ENCODE measurements at regions not wholly inside any gene's neighbourhood (a gene's known extent, or its start where the extent isn't known, plus 50 kb on each side); places are given as distances from the start of the nearest gene placed in this dataset.
"Not testable (repeated sequence)": the region's sequence is repeated elsewhere in the genome, so short reads cannot be mapped to it uniquely, and the experiment has no call there.

DNA sequence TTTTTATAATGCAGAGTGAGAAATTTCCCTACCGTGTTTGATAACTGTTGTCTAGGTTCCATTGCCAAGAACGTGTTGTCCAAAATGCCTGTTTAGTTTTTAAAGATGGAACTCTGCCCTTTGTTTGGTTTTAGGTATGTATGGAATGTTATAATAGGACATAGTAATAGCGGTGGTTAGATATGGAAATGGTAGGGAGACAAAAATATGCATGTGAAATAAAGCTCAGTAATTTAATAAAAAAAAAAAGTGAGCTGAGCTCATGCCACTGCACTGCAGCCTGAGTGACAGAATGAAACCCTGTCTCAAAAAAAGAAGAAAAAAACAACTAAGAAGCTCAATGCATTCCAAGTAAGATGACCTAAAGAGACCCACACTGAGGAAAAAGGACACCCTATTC, 72.9 kb downstream of the ZNF783 start:
- peaks cover 1 to 11% (median 4%) of the 10 kb centered on the region in 5 donors for H3K27me3 Mint-ChIP-seq
- H3K9me3 Mint-ChIP-seq, result peaks cover 0 to 19% (median 5%) of the 10 kb centered on the region in 9 donors
- ATAC-seq, result no peak
- no peak overlapping the region for H3K4me3 Mint-ChIP-seq
- H3K36me3 Mint-ChIP-seq, result peaks cover 0 to 4% (median 4%) of the 10 kb centered on the region in 3 donors
- no peak for DNase-seq
- no peak overlapping the region for H3K27ac Mint-ChIP-seq
- POLR2A ChIA-PET, result no interaction called here
- no peaks in the 10 kb centered on the region for H3K4me1 Mint-ChIP-seq

DNA sequence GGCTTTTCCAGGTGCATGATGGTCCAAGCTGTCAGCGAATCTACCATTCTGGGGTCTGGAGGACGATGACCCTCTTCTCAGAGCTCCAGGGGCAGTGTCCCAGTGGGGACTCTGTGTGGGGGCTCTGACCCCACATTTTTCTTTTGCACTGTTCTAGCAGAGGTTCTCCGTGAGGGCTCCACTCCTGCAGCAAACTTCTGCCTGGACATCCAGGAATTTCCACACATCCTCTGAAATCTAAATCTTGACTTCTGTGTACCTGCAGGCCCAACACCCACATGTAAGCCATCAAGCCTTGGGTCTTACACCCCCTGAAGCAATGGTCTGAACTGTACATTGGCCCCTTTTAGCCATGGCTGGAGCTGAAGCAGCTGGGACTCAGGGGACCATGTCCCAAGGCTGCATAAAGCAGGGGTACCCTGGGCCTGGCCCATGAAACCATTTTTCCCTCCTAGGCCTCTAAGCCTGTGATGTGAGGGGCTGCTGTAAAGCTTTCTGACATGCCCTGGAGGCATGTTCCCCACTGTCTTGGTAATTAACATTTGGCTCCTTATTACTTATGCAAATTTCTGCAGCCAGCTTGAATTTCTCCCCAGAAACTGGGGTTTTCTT, 86.9 kb downstream of the ZNF783 start:
- POLR2A ChIA-PET, result no interaction called here
- peaks cover 12 to 21% (median 19%) of the 10 kb centered on the region in 5 donors for H3K27me3 Mint-ChIP-seq
- no peak for ATAC-seq
- no peak for DNase-seq
- H3K27ac Mint-ChIP-seq, result no peak overlapping the region
- H3K36me3 Mint-ChIP-seq, result peaks cover 0 to 31% (median 24%) of the 10 kb centered on the region in 3 donors
- H3K4me1 Mint-ChIP-seq, result no peaks in the 10 kb centered on the region
- H3K9me3 Mint-ChIP-seq, result peaks cover 9 to 44% (median 30%) of the 10 kb centered on the region in 9 donors
- no peak overlapping the region for H3K4me3 Mint-ChIP-seq

DNA sequence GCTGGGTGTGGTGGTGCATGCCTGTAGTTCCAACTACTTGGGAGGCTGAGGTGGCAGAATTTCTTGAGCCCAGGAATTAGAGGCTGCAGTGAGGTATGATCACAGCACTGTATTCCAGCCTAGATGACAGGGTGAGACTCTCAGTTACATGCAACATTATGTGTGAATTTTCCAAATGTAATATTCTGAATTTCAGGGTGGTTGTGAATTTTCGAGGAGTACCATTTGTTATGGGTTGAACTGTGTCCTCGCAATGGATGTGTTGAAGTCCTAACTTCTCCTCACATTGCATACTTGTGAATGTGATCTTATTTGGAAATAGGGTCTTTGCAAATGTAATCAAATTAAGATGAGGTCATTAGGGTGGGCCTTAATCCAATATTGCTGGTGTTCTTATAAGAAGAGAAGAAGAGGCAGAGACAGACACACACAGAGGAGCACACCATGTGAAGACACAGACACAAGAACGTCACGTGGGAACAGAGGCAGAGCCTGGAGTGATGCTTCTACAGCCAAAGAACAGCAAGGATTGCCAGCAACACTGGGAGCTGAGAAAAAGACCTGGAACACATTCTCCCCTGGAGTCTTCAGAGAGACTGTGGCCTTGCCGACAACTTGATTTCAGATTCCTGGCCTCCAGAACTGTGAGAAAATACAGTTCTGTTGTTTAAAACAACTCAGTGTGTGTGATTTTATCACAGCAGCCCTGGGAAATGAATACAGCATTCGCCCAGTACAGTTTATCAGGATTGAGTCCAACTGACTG, 91.9 kb downstream of the ZNF783 start:
- Mint-ChIP-seq H3K36me3 (peaks cover 0 to 12% (median 10%) of the 10 kb centered on the region in 3 donors), H3K4me1 (no peaks in the 10 kb centered on the region)
- POLR2A ChIA-PET, result no interaction called here

DNA sequence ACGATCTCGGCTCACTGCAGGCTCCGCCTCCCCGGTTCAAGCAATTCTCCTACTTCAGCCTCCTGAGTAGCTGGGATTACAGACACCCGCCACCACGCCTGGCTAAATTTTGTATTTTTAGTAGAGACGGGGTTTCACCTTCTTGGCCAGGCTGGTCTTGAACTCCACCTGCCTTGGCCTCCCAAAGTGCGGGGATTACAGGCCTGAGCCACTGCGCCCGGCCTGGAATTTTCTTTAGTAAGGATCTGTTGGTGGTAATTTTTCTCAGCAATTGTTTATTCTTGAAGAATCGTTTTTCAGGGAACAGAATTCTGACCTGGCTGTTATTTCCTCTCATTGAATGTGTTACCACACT, 93.0 kb downstream of the ZNF783 start:
- POLR2A ChIA-PET, H3K4me3 Mint-ChIP-seq, H3K27ac Mint-ChIP-seq, ATAC-seq, H3K4me1 Mint-ChIP-seq, DNase-seq: not testable (repeated sequence)
- H3K9me3 Mint-ChIP-seq, result peaks cover 0 to 13% (median 4%) of the 10 kb centered on the region in 9 donors
- H3K27me3 Mint-ChIP-seq, result peaks cover 0 to 13% (median 3%) of the 10 kb centered on the region in 5 donors
- H3K36me3 Mint-ChIP-seq, result peaks cover 0 to 12% (median 5%) of the 10 kb centered on the region in 3 donors

More for the DNA sequence above, 91.9 kb downstream of the ZNF783 start:
- DNase-seq (no peak), ATAC-seq (no peak)
- Mint-ChIP-seq H3K4me3 (no peak overlapping the region), H3K27me3 (peaks cover 0 to 4% (median 2%) of the 10 kb centered on the region in 5 donors), H3K27ac (no peak overlapping the region), H3K9me3 (peaks cover 0 to 13% (median 8%) of the 10 kb centered on the region in 9 donors)

DNA sequence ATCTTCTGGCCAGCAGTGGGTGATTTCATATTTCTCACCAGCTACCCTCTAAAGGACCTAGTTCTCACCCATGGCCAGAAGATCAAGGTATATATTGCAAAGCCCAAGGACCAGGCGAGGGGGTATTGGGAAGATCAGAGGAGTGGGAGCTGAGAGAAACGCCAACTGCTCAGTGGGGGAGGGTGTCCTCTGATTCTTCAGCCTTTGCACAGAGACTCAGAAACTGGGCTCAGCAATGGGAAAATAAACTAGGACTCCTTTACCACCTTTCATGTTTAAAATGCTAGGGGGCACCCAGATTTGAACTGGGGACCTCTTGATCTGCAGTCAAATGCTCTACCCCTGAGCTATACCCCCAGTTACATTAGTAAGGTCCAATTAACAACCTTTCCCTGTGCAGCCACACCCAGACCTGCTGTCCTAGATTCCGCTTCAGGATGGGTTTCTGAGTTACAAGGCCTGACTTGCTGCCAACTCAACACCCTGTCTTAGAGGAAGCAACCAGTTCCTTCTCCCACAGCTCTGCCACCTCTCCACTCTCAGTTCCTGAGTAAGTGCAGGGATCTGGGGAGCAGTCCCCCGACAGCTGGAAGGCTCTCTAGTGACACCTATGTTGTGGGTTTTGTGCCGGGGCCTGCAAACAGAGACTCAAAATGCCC, 93.5 kb downstream of the ZNF783 start:
- ATAC-seq (no peak), DNase-seq (no peak)
- POLR2A ChIA-PET, result no interaction called here
- H3K27ac Mint-ChIP-seq, result no peak overlapping the region
- no peak overlapping the region for H3K4me3 Mint-ChIP-seq
- H3K27me3 Mint-ChIP-seq, result peaks cover 0 to 13% (median 3%) of the 10 kb centered on the region in 5 donors
- H3K9me3 Mint-ChIP-seq, result peaks cover 0 to 16% (median 5%) of the 10 kb centered on the region in 9 donors
- H3K4me1 Mint-ChIP-seq, result no peaks in the 10 kb centered on the region
- peaks cover 0 to 12% (median 4%) of the 10 kb centered on the region in 3 donors for H3K36me3 Mint-ChIP-seq

DNA sequence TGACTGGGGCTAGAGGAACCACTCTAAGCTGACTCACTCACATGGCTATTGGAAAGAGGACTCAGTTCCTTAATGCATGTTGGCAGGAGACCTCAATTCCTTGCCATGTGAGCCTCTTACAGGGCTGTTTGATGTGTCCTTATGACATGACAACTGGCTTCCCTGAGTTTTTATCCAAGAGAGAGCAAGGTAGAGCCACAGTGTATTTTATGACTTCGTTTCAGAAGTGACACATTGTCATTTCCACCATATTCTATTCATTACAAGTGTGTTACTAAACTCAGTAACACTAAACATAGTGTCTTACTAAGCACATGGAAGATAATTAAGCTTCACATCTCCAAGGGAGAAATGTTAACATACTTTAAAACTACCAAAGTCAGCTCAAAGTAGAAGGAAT, 98.2 kb downstream of the ZNF777 start:
- no peak overlapping the region for H3K4me3 Mint-ChIP-seq
- peaks cover 0 to 13% (median 8%) of the 10 kb centered on the region in 5 donors for H3K27me3 Mint-ChIP-seq
- ATAC-seq, result no peak
- DNase-seq, result no peak
- H3K27ac Mint-ChIP-seq, result no peak overlapping the region
- peaks cover 0 to 42% (median 8%) of the 10 kb centered on the region in 3 donors for H3K36me3 Mint-ChIP-seq
- POLR2A ChIA-PET, result no interaction called here
- H3K4me1 Mint-ChIP-seq, result no peaks in the 10 kb centered on the region
- peaks cover 7 to 62% (median 14%) of the 10 kb centered on the region in 9 donors for H3K9me3 Mint-ChIP-seq

DNA sequence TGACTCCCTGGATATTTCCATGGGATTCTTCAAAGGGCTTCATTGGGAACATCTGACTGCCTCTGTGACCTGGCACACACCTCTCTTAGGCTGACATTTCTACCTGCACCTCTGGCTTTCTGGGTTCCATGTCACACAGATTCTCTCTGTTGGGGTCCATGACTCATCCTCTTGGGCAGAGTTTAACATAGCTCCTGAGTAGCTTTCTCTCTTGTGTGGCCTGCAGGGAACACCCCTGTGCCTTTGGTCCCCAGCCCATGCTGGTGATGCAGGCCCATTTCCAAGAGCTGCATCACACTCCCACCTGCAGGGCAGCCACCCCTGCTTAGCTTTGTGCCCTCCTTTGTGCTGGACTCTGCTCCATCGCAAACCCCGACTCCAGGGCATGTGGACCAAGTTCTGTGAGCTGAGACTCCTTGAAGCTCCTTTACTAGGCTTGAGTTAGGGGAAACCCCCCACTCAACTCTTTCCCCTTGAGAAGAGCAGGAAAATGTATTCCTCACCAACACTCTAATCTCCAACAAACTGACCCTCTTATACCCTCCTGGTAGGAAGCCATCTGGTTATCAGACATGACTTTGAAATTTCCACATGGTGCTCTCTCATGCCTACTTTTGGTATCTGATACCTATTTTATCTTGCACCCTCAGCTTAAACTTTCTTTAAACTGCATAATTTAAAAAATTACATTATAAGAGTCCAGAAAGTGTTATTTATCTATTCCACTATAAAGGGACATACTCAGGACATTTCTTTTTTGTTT, 93.3 kb downstream of the ZNF777 start:
- H3K9me3 Mint-ChIP-seq, result peaks cover 8 to 37% (median 17%) of the 10 kb centered on the region in 9 donors
- ATAC-seq (no peak), DNase-seq (no peak)
- no peak overlapping the region for H3K4me3 Mint-ChIP-seq
- H3K4me1 Mint-ChIP-seq, result no peaks in the 10 kb centered on the region
- peaks cover 0 to 25% (median 10%) of the 10 kb centered on the region in 3 donors for H3K36me3 Mint-ChIP-seq
- peaks cover 2 to 13% (median 8%) of the 10 kb centered on the region in 5 donors for H3K27me3 Mint-ChIP-seq
- POLR2A ChIA-PET, result no interaction called here
- no peak overlapping the region for H3K27ac Mint-ChIP-seq

DNA sequence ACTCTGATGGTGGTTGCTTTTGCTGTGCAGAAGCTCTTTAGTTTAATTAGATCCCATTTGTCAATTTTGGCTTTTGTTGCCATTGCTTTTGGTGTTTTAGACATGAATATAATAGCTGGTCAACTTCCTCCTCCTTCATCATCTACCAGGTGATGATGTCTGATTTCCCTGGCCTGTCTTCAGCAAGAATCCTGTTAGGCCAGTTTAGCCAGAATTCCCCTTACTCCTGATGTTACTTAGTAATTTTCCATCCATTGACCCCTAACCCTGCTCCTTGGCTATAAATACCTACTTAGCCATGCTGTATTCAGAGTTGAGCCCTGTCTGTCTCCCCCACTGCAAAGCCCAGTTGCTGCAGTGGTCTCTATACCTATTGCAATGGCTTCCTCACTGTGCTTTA, 91.4 kb downstream of the ZNF777 start:
- no peak for DNase-seq
- no peaks in the 10 kb centered on the region for H3K4me1 Mint-ChIP-seq
- H3K27me3 Mint-ChIP-seq, result peaks cover 4 to 10% (median 7%) of the 10 kb centered on the region in 5 donors
- H3K9me3 Mint-ChIP-seq, result peaks cover 12 to 40% (median 18%) of the 10 kb centered on the region in 9 donors
- ATAC-seq, result no peak
- peaks cover 0 to 28% (median 7%) of the 10 kb centered on the region in 3 donors for H3K36me3 Mint-ChIP-seq
- peak overlapping the region in 1 of 10 donors; percentile 17 for H3K27ac Mint-ChIP-seq
- POLR2A ChIA-PET, result no interaction called here
- H3K4me3 Mint-ChIP-seq, result no peak overlapping the region

DNA sequence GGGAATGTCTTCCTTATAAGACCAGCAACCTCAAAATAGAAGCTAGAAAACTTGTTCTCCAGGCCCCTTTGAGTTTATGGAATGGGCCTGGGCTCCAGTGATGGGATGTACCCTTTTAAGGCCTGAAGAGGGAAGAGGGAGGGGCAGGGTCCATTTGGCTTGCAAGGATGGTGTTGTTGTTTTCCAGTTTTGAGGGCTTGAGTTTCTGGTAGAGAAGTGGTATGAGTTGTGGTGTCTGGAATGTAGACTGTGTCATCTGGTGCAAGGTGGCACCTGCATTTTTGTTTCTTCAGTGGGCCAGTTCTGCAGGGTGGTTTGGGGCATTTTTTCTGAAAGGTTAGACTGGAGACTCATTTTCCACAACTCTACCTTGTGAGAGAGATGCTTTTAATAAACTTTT, 90.1 kb downstream of the ZNF777 start:
- Mint-ChIP-seq H3K27ac (no peak overlapping the region), H3K9me3 (peaks cover 11 to 28% (median 14%) of the 10 kb centered on the region in 9 donors), H3K4me3 (no peak overlapping the region), H3K27me3 (peaks cover 4 to 10% (median 7%) of the 10 kb centered on the region in 5 donors), H3K36me3 (peaks cover 0 to 20% (median 7%) of the 10 kb centered on the region in 3 donors), H3K4me1 (no peaks in the 10 kb centered on the region)
- POLR2A ChIA-PET, result no interaction called here
- no peak for DNase-seq
- no peak for ATAC-seq

DNA sequence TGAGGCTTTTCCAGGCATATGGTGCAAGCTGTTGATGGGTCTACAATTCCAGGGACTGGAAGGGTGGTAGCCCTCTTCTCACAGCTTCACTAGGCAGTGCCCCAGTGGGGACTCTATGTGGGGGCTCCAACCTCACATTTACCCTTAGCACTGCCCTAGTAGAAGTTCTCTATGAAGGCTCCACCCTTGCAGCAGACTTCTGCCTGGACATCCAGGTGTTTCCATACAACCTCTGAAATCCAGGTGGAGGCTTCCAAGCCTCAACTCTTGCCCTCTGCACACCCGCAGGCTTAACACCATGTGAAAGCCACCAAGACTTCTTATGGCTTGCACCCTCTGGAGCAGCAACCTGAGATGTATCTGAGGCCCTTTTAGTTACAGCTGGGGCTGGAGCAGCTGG, 87.8 kb downstream of the ZNF777 start:
- H3K27ac Mint-ChIP-seq, result no peak overlapping the region
- H3K9me3 Mint-ChIP-seq, result peaks cover 8 to 22% (median 17%) of the 10 kb centered on the region in 9 donors
- peaks cover 4 to 10% (median 8%) of the 10 kb centered on the region in 5 donors for H3K27me3 Mint-ChIP-seq
- DNase-seq, result no peak
- H3K36me3 Mint-ChIP-seq, result peaks cover 0 to 16% (median 7%) of the 10 kb centered on the region in 3 donors
- no peak for ATAC-seq
- no peaks in the 10 kb centered on the region for H3K4me1 Mint-ChIP-seq
- POLR2A ChIA-PET, result no interaction called here
- H3K4me3 Mint-ChIP-seq, result no peak overlapping the region

DNA sequence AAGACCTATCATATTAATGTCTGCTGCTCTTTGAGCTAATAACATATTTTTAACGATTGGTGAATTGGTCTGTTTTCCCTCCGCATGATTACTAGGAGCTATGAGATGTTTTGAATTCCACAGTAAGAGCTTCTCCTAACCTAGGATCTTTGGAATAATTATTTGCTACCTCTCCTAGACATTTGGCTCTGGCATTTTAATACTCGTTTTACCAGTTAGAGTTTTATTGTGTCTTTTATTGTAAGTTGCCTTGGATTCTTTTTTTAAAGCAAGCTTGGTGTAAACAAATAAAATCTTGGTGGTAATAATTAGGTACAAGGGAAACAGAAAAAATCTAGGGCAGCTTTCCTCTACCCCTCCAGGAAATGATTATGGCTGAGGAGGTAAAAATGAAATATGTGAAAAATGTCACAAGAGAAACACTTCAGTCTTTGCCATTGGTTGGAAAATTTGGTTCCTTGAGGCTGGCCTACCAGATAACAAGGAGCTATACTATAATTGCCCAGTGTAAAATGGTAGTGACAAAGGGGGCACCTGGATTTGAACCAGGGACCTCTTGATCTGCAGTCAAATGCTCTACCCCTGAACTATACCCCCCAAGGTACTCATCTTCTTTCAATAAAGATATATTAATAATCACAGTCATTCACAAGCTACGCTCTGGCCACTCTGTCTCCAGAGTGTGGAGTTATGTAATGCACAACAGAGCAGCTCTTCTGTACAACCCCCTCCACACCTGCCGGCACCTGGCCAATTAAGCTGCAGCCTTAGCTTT, 85.4 kb downstream of the ZNF777 start:
- Mint-ChIP-seq H3K27ac (no peak overlapping the region), H3K36me3 (peaks cover 0 to 24% (median 12%) of the 10 kb centered on the region in 3 donors), H3K4me3 (no peak overlapping the region), H3K4me1 (no peaks in the 10 kb centered on the region), H3K27me3 (peaks cover 3 to 10% (median 4%) of the 10 kb centered on the region in 5 donors), H3K9me3 (peaks cover 15 to 41% (median 28%) of the 10 kb centered on the region in 9 donors)
- POLR2A ChIA-PET, result no interaction called here
- DNase-seq (no peak), ATAC-seq (no peak)

DNA sequence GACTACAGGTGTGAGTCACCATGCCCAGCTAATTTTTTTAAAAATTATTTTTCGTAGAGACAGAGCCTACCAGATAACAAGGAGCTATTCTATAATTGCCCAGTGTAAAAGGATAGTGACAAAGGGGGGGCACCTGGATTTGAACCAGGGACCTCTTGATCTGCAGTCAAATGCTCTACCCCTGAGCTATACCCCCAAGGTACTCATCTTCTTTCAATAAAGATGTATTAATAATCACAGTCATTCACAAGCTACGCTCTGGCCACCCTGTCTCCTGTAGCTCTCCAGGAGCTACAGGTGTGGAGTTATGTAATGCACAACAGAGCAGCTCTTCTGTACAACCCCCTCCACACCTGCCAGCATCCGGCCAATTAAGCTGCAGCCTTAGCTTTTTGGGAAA, 83.5 kb downstream of the ZNF777 start:
- Mint-ChIP-seq H3K27me3 (peaks cover 0 to 4% (median 2%) of the 10 kb centered on the region in 5 donors), H3K4me1 (no peaks in the 10 kb centered on the region), H3K4me3 (no peak overlapping the region), H3K27ac (no peak overlapping the region), H3K9me3 (peaks cover 13 to 51% (median 27%) of the 10 kb centered on the region in 9 donors), H3K36me3 (peaks cover 0 to 31% (median 10%) of the 10 kb centered on the region in 3 donors)
- POLR2A ChIA-PET, result no interaction called here
- no peak for ATAC-seq
- DNase-seq, result no peak

Data from naive thymus-derived CD8-positive, alpha-beta T cell (primary cell).